Prostate gland (tissue), 2 donors: ENCODE measurements at regions not wholly inside any gene's neighbourhood (a gene's known extent, or its start where the extent isn't known, plus 50 kb on each side); places are given as distances from the start of the nearest gene placed in this dataset.

Experiments
- POLR2A ChIP-seq: fragments of 450-650 bp; IDR thresholded peaks from one replicate; pipeline ENCODE4 v1.6.1; 2016; ENCODE audit warnings: antibody characterized with exemption, mild to moderate bottlenecking
- POLR2AphosphoS5 ChIP-seq: sonication (generic); formaldehyde crosslinking; IDR thresholded peaks from one replicate; pipeline ENCODE4 v1.6.1; 2017; ENCODE audit warnings: antibody characterized with exemption
- TF ChIP-seq, protein P1 (sequence below), 4 experiments: fragments of 200-600 bp in 2 of 4; fragments of 450-650 bp in 2 of 4; sonication (generic) in 2 of 4; IDR thresholded peaks; 1 replicate in 3 of 4; 2 replicates in 1 of 4; pipeline ENCODE4 v1.5.1; 2016 to 2019; ENCODE audit warnings: antibody characterized with exemption in 4 of 4, mild to moderate bottlenecking in 2 of 4, moderate library complexity in 2 of 4

DNA sequence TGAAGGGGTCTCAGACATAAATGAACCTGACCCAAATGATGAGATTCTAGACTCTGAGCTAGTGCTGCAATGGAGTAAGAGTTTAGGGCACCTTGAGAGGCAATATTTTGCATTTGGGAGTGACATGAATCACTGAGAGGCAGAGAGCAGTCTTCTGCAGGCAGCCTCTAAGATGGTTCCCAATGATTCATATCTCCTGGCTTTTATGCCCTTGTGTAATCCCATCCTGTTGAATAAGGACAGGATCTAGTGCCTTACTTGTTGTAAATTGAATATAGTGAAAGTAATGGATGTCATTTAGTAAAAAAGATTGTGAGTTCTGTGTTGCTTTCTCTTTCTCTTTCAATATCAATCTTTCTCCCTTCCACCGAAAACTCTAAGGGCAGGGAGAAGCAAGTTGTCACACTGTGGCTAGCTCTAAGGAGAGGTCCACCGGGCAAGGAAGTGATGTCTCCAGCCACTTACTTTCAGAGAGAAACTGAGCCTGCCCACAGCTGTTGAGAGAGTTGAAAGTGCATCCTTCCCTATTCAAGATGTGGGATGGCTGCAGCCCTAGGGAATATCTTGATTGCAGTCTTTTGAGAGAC, 144.7 kb downstream of the TRIB2 start:
- TF ChIP-seq POLR2AphosphoS5 (no peak), POLR2A (no peak)
- TF ChIP-seq, protein P1, sequence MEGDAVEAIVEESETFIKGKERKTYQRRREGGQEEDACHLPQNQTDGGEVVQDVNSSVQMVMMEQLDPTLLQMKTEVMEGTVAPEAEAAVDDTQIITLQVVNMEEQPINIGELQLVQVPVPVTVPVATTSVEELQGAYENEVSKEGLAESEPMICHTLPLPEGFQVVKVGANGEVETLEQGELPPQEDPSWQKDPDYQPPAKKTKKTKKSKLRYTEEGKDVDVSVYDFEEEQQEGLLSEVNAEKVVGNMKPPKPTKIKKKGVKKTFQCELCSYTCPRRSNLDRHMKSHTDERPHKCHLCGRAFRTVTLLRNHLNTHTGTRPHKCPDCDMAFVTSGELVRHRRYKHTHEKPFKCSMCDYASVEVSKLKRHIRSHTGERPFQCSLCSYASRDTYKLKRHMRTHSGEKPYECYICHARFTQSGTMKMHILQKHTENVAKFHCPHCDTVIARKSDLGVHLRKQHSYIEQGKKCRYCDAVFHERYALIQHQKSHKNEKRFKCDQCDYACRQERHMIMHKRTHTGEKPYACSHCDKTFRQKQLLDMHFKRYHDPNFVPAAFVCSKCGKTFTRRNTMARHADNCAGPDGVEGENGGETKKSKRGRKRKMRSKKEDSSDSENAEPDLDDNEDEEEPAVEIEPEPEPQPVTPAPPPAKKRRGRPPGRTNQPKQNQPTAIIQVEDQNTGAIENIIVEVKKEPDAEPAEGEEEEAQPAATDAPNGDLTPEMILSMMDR (IDR thresholded peaks at IDR 0.05), result no peak
